Trophoblast cell (in vitro differentiated cells and primary cell): ENCODE measurements at regions not wholly inside any gene's neighbourhood (a gene's known extent, or its start where the extent isn't known, plus 50 kb on each side); places are given as distances from the start of the nearest gene placed in this dataset.

Experiments
- DNase-seq, 2 donors: peaks; one replicate each; pipeline ENCODE4 v3.0.0-alpha.2; 2016
- H2AFZ ChIP-seq: 2 replicates; pipeline ENCODE4 v1.6.1; 2013; ENCODE audit warnings: low read length, moderate library complexity, mild to moderate bottlenecking; ENCODE audit not compliant: insufficient read depth, poor library complexity
- H2AK5ac ChIP-seq: 2 replicates; pipeline ENCODE4 v1.6.1; 2013; ENCODE audit warnings: mild to moderate bottlenecking, low read length
- H2BK120ac ChIP-seq: 2 replicates; pipeline ENCODE4 v1.6.1; 2013; ENCODE audit warnings: low read length, mild to moderate bottlenecking, moderate library complexity; ENCODE audit not compliant: insufficient read depth, poor library complexity
- H2BK12ac ChIP-seq: 2 replicates; pipeline ENCODE4 v1.6.1; 2013; ENCODE audit warnings: mild to moderate bottlenecking, low read length, moderate library complexity
- H2BK5ac ChIP-seq: 2 replicates; pipeline ENCODE4 v1.6.1; 2013; ENCODE audit warnings: low read length, low read depth, moderate library complexity, mild to moderate bottlenecking; ENCODE audit not compliant: poor library complexity
- H3K14ac ChIP-seq: 2 replicates; pipeline ENCODE4 v1.6.1; 2013; ENCODE audit warnings: mild to moderate bottlenecking, low read length
- H3K18ac ChIP-seq: 2 replicates; pipeline ENCODE4 v1.6.1; 2013; ENCODE audit warnings: mild to moderate bottlenecking, low read length
- H3K23ac ChIP-seq: 2 replicates; pipeline ENCODE4 v1.6.1; 2013; ENCODE audit warnings: low read length
- H3K27ac ChIP-seq: 2 replicates; pipeline ENCODE4 v1.5.1; 2013; ENCODE audit warnings: low read depth, mild to moderate bottlenecking, inconsistent platforms, low read length, moderate library complexity
- H3K27me3 ChIP-seq: 2 replicates; pipeline ENCODE4 v1.6.1; 2013; ENCODE audit warnings: inconsistent platforms, mild to moderate bottlenecking, low read length, moderate library complexity; ENCODE audit not compliant: insufficient read depth
- H3K36me3 ChIP-seq, 2 experiments: 1 replicate in 1 of 2; 2 replicates in 1 of 2; pipeline ENCODE4 v1.6.1; 2013; ENCODE audit warnings: low read length in 2 of 2, mild to moderate bottlenecking in 2 of 2, moderate library complexity in 1 of 2; ENCODE audit not compliant: insufficient read depth in 2 of 2, control insufficient read depth in 1 of 2
- H3K4ac ChIP-seq: 2 replicates; pipeline ENCODE4 v1.6.1; 2013; ENCODE audit warnings: low read depth, mild to moderate bottlenecking, low read length, moderate library complexity
- H3K4me1 ChIP-seq, 2 experiments: 1 replicate in 1 of 2; 2 replicates in 1 of 2; pipeline ENCODE4 v1.6.1; 2013; ENCODE audit warnings: low read length in 2 of 2, mild to moderate bottlenecking in 2 of 2, moderate library complexity in 1 of 2; ENCODE audit not compliant: insufficient read depth in 2 of 2, control insufficient read depth in 1 of 2
- H3K4me2 ChIP-seq: 2 replicates; pipeline ENCODE4 v1.6.1; 2013; ENCODE audit warnings: inconsistent platforms, mild to moderate bottlenecking, low read length, moderate library complexity
- H3K4me3 ChIP-seq: 2 replicates; pipeline ENCODE4 v1.5.1; 2013; ENCODE audit warnings: mild to moderate bottlenecking, low read depth, low read length, inconsistent platforms
- H3K79me1 ChIP-seq: one replicate; pipeline ENCODE4 v1.6.1; 2013; ENCODE audit warnings: low read length
- H3K79me2 ChIP-seq: 2 replicates; pipeline ENCODE4 v1.6.1; 2013; ENCODE audit warnings: low read length, mild to moderate bottlenecking; ENCODE audit not compliant: control insufficient read depth, insufficient read depth, poor library complexity
- H3K9ac ChIP-seq: 2 replicates; pipeline ENCODE4 v1.6.1; 2013; ENCODE audit warnings: mild to moderate bottlenecking, low read length
- H3K9me3 ChIP-seq: 2 replicates; pipeline ENCODE4 v1.6.1; 2013; ENCODE audit warnings: low read depth, mild to moderate bottlenecking, control low read depth, inconsistent platforms, low read length; ENCODE audit not compliant: insufficient read depth
- H4K12ac ChIP-seq: 2 replicates; pipeline ENCODE4 v1.6.1; 2013; ENCODE audit warnings: low read depth, mild to moderate bottlenecking, low read length, moderate library complexity
- H4K8ac ChIP-seq: 2 replicates; pipeline ENCODE4 v1.6.1; 2013; ENCODE audit warnings: low read depth, mild to moderate bottlenecking, low read length, moderate library complexity
- H4K91ac ChIP-seq: one replicate; pipeline ENCODE4 v1.6.1; 2013; ENCODE audit warnings: low read depth, mild to moderate bottlenecking, low read length, moderate library complexity
- WGBS: extraction: QIAGEN DNeasy Blood & Tissue Kit; methylation state at CpG from one replicate; pipeline ENCODE4 v1.1.7; 2013; ENCODE audit warnings: missing lambda C conversion rate; ENCODE audit not compliant: insufficient read length, insufficient coverage; ENCODE audit errors: extremely low coverage; 5-methylcytosine and 5-hydroxymethylcytosine counted together

DNA sequence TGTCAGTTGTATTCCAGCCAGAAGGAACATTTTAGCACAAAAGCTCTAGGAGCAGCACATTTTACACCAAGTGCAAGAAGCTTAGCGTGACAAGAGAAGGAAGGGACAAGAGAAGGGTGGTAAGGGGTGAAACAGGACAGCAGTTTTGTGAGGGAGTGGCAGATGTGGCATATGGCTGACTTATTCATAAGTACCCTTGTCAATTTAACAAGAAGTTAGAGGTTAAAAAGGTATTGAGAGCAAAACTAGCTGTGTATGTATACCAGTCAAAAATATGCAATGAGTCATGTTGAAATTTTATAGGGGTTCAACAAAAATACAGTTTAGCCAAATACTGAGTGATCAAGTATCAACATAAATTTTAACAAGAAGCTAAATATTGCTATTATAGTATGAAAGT is 561.5 kb upstream of the POT1 start:
- no peak overlapping the region for H3K4me3 ChIP-seq
- H3K27ac ChIP-seq = no peak overlapping the region
- H2BK120ac ChIP-seq = no peak overlapping the region
- H3K4me1 ChIP-seq = no peaks in the 10 kb centered on the region
- no peak overlapping the region for H4K12ac ChIP-seq
- H3K9me3 ChIP-seq = no peaks in the 10 kb centered on the region
- H4K8ac ChIP-seq = no peak overlapping the region
- H2AK5ac ChIP-seq = no peak overlapping the region
- no peaks in the 10 kb centered on the region for H3K27me3 ChIP-seq
- no peak overlapping the region for H4K91ac ChIP-seq
- DNase-seq = no peak
- H3K18ac ChIP-seq = no peak overlapping the region
- no peak overlapping the region for H3K14ac ChIP-seq
- no CpG with 5 or more reads among the region's 1 CpG for WGBS
- H3K4ac ChIP-seq = no peak overlapping the region
- no peak overlapping the region for H2AFZ ChIP-seq
- no peaks in the 10 kb centered on the region for H3K79me1 ChIP-seq
- H3K79me2 ChIP-seq = no peaks in the 10 kb centered on the region
- H3K9ac ChIP-seq = no peak overlapping the region
- no peak overlapping the region for H3K23ac ChIP-seq
- H3K4me2 ChIP-seq = no peak overlapping the region
- no peak overlapping the region for H2BK12ac ChIP-seq
- no peaks in the 10 kb centered on the region for H3K36me3 ChIP-seq
- H2BK5ac ChIP-seq = no peak overlapping the region

DNA sequence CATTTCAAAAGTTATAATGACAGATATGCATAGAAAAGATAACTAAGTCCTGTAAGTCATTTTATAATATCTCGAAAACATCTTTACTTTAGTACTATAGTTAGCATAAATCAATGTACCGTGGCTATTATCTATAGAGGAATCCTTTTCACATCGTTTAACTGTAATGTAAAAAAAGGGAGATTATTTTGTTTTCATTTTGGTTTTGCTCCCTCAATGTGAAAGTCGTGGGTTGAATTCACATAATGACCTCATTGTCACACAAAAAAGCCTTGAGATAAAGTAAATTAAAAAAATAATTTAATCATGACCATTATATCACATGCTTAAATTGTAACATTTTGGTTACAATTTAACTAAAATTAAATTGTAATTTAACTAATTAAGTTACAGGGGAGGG is 560.5 kb upstream of the POT1 start:
- Histone ChIP-seq H3K79me1 (no peaks in the 10 kb centered on the region), H3K18ac (no peak overlapping the region), H3K27me3 (no peaks in the 10 kb centered on the region), H3K4me2 (no peak overlapping the region), H3K4me3 (no peak overlapping the region), H2BK120ac (no peak overlapping the region), H3K4me1 (no peaks in the 10 kb centered on the region), H2BK12ac (no peak overlapping the region), H2AFZ (no peak overlapping the region), H4K8ac (no peak overlapping the region), H2BK5ac (no peak overlapping the region), H3K4ac (no peak overlapping the region), H3K9ac (no peak overlapping the region), H4K12ac (no peak overlapping the region), H2AK5ac (no peak overlapping the region), H3K23ac (no peak overlapping the region), H3K79me2 (no peaks in the 10 kb centered on the region), H3K14ac (no peak overlapping the region), H3K9me3 (no peaks in the 10 kb centered on the region), H4K91ac (no peak overlapping the region), H3K27ac (no peak overlapping the region), H3K36me3 (no peaks in the 10 kb centered on the region)
- no peak for DNase-seq
- no CpG with 5 or more reads among the region's 4 CpGs for WGBS

DNA sequence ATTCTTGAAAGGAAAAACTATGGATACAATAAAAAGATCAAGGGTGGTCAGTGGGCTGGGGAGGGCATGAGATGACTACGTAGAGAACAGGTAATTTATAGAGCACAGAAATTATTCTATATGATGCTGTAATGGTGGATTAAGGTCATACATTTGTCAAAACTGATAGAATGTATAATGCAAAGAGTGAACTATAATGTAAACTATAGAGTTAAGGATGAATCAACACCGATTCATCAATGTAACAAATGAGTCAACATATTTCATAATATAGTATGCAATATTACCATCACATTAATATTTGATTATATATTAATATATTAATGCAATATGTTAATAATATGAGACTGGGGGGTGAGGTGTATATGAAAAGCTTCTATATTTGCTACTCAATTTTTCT is 555.6 kb upstream of the POT1 start:
- Histone ChIP-seq H2AK5ac (no peak overlapping the region), H3K9me3 (no peaks in the 10 kb centered on the region), H3K4me1 (no peaks in the 10 kb centered on the region), H3K23ac (no peak overlapping the region), H3K9ac (no peak overlapping the region), H3K27ac (no peak overlapping the region), H3K14ac (no peak overlapping the region), H3K36me3 (no peaks in the 10 kb centered on the region), H4K12ac (no peak overlapping the region), H3K4me2 (no peak overlapping the region), H4K91ac (no peak overlapping the region), H2AFZ (no peak overlapping the region), H2BK5ac (no peak overlapping the region), H3K79me1 (no peaks in the 10 kb centered on the region), H3K79me2 (no peaks in the 10 kb centered on the region), H3K27me3 (no peaks in the 10 kb centered on the region), H4K8ac (no peak overlapping the region), H3K18ac (no peak overlapping the region), H2BK120ac (no peak overlapping the region), H3K4ac (no peak overlapping the region), H2BK12ac (no peak overlapping the region), H3K4me3 (no peak overlapping the region)
- no CpG with 5 or more reads among the region's 2 CpGs for WGBS
- DNase-seq = no peak

DNA sequence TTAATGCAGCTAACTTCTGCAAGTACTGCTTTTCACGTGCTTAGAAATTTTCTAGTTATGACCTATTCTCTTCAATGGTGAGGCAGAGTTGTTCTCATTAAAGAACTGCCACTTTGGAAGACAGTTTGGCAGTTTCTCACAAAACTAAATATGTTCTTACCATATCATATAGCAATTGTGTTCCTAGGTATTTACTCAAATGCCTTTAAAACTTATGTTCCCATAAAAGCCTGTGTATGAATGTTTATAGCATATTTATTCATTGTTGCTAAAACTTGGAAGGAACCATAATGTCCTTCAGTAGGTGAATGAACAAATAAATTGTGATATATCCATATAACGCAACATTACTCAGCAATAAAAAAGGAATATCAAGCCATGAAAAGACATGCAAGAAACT is 555.1 kb upstream of the POT1 start:
- Histone ChIP-seq H2BK120ac (no peak overlapping the region), H4K91ac (no peak overlapping the region), H3K9ac (no peak overlapping the region), H2AK5ac (no peak overlapping the region), H3K4me2 (no peak overlapping the region), H4K12ac (no peak overlapping the region), H3K9me3 (no peaks in the 10 kb centered on the region), H3K4ac (no peak overlapping the region), H2BK12ac (no peak overlapping the region), H3K23ac (no peak overlapping the region), H3K36me3 (no peaks in the 10 kb centered on the region), H3K27me3 (no peaks in the 10 kb centered on the region), H4K8ac (no peak overlapping the region), H3K18ac (no peak overlapping the region), H3K14ac (no peak overlapping the region), H3K27ac (no peak overlapping the region), H3K79me1 (no peaks in the 10 kb centered on the region), H2AFZ (no peak overlapping the region), H2BK5ac (no peak overlapping the region), H3K79me2 (no peaks in the 10 kb centered on the region), H3K4me1 (no peaks in the 10 kb centered on the region), H3K4me3 (no peak overlapping the region)
- DNase-seq = no peak
- WGBS = no CpG with 5 or more reads among the region's 2 CpGs
